Esophagus squamous epithelium (tissue), 4 donors: ENCODE measurements at regions not wholly inside any gene's neighbourhood (a gene's known extent, or its start where the extent isn't known, plus 50 kb on each side); places are given as distances from the start of the nearest gene placed in this dataset.

Experiments
- POLR2A ChIP-seq, 4 donors: fragments of 450-650 bp; IDR thresholded peaks; one replicate each; pipeline ENCODE4 v1.6.1; 2017; ENCODE audit warnings: antibody characterized with exemption in 4 of 4, mild to moderate bottlenecking in 4 of 4, moderate library complexity in 3 of 4
- TF ChIP-seq, protein P1 (sequence below), 6 experiments: fragments of 450-650 bp in 4 of 6; fragments of 200-600 bp in 2 of 6; sonication (generic) in 2 of 6; IDR thresholded peaks; one replicate each; pipeline ENCODE4 v1.5.1; 2016 to 2019; ENCODE audit warnings: antibody characterized with exemption in 6 of 6, mild to moderate bottlenecking in 4 of 6, moderate library complexity in 4 of 6

DNA sequence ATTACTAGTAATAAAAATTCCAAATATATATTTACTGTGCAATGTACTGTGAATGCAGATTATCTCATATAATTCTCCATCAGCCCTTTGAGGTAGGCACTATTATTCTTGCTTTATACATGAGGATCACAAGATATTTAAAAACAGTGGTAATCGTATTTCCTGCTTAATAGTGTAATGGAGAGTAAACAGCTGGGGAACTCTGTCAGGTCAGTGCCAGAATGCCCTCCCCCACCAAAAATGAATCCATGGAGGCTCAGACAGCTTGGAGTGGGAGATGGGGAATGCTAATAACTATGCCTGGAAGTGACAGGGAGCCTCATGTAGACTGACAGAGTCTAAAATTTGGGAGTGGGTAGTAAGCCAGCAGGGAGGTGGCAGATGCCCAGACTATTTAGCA, 153.6 kb downstream of the PAH start:
- TF ChIP-seq, protein P1, sequence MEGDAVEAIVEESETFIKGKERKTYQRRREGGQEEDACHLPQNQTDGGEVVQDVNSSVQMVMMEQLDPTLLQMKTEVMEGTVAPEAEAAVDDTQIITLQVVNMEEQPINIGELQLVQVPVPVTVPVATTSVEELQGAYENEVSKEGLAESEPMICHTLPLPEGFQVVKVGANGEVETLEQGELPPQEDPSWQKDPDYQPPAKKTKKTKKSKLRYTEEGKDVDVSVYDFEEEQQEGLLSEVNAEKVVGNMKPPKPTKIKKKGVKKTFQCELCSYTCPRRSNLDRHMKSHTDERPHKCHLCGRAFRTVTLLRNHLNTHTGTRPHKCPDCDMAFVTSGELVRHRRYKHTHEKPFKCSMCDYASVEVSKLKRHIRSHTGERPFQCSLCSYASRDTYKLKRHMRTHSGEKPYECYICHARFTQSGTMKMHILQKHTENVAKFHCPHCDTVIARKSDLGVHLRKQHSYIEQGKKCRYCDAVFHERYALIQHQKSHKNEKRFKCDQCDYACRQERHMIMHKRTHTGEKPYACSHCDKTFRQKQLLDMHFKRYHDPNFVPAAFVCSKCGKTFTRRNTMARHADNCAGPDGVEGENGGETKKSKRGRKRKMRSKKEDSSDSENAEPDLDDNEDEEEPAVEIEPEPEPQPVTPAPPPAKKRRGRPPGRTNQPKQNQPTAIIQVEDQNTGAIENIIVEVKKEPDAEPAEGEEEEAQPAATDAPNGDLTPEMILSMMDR (IDR thresholded peaks at IDR 0.05) = no peak
- no peak for TF ChIP-seq POLR2A (IDR thresholded peaks at IDR 0.05)
